ENCODE measurements at regions not wholly inside any gene's neighbourhood (a gene's known extent, or its start where the extent isn't known, plus 50 kb on each side); places are given as distances from the start of the nearest gene placed in this dataset.

- TF ChIP-seq, protein P1, sequence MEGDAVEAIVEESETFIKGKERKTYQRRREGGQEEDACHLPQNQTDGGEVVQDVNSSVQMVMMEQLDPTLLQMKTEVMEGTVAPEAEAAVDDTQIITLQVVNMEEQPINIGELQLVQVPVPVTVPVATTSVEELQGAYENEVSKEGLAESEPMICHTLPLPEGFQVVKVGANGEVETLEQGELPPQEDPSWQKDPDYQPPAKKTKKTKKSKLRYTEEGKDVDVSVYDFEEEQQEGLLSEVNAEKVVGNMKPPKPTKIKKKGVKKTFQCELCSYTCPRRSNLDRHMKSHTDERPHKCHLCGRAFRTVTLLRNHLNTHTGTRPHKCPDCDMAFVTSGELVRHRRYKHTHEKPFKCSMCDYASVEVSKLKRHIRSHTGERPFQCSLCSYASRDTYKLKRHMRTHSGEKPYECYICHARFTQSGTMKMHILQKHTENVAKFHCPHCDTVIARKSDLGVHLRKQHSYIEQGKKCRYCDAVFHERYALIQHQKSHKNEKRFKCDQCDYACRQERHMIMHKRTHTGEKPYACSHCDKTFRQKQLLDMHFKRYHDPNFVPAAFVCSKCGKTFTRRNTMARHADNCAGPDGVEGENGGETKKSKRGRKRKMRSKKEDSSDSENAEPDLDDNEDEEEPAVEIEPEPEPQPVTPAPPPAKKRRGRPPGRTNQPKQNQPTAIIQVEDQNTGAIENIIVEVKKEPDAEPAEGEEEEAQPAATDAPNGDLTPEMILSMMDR (IDR thresholded peaks at IDR 0.05; ENCODE audit: low read depth, low read length), result no peak
- no peak for TF ChIP-seq EZH2phosphoT487 (IDR thresholded peaks at IDR 0.05; ENCODE audit: low read depth)
Measured at GRCh38 chr11:104462341-104462740, 298.4 kb upstream of the PDGFD start.

DNA sequence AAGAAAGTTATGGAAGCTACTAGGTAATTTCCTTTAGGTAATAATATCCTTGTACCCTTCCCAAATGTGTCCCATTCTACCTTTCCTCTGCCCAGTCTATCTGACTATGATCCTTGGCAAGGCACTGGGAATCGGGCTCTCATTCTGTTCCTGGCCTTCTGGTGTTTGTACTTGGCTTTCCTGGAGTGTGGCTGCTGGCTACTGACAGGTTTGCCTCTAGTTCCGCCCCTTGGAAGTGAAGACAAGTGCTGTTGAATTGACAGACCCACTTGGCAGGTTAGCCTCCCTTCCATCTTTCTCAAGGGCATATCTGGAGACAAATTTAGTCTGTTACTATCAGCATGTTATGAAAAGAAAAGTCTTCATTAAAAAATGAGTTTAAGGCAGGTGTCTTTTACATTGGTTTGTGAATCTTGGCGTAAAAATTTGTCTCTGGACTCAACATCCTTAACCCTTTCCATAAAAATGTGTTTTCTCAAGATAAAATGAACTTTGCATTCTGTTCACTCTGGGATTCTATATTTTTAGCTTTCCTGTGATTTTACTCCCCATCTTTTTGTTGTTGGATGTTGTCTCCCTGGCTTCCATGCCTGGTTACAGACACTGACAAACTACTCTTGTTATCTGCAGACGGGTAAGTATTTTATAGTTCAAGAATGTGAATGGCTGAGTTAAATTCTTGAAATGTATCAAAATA lies 287.4 kb upstream of the PDGFD start:
- Histone ChIP-seq H3K27me3 (ENCODE audit: low read depth, low read length) (no peaks in the 10 kb centered on the region), H3K4me2 (ENCODE audit: low read length) (no peak overlapping the region), H4K20me1 (ENCODE audit: insufficient read depth, low read length) (no peaks in the 10 kb centered on the region), H3K36me3 (replicated peaks; ENCODE audit: low read depth, low read length) (no peaks in the 10 kb centered on the region), H3K9ac (ENCODE audit: low read length) (no peak overlapping the region), H3K4me3 (ENCODE audit: low read length) (no peak overlapping the region), H3K27ac (ENCODE audit: low read length) (no peak overlapping the region), H3K79me2 (ENCODE audit: low read length) (no peaks in the 10 kb centered on the region), H3K4me1 (ENCODE audit: low read length) (no peaks in the 10 kb centered on the region), H2AFZ (ENCODE audit: low read depth, low read length) (no peak overlapping the region), H3K9me3 (ENCODE audit: insufficient read depth, low read length) (no peaks in the 10 kb centered on the region)
- TF ChIP-seq, protein P1 (IDR thresholded peaks at IDR 0.05; ENCODE audit: low read depth, low read length), result no peak
- TF ChIP-seq EZH2phosphoT487 (IDR thresholded peaks at IDR 0.05; ENCODE audit: low read depth), result no peak

More at GRCh38 chr11:104462341-104462740, 298.4 kb upstream of the PDGFD start:
- Histone ChIP-seq H3K4me2 (ENCODE audit: low read length) (no peak overlapping the region), H3K4me3 (ENCODE audit: low read length) (no peak overlapping the region), H3K9me3 (ENCODE audit: insufficient read depth, low read length) (no peaks in the 10 kb centered on the region), H3K79me2 (ENCODE audit: low read length) (no peaks in the 10 kb centered on the region), H4K20me1 (ENCODE audit: insufficient read depth, low read length) (no peaks in the 10 kb centered on the region), H3K27ac (ENCODE audit: low read length) (no peak overlapping the region), H3K4me1 (ENCODE audit: low read length) (no peaks in the 10 kb centered on the region), H2AFZ (ENCODE audit: low read depth, low read length) (no peak overlapping the region), H3K27me3 (ENCODE audit: low read depth, low read length) (no peaks in the 10 kb centered on the region), H3K36me3 (replicated peaks; ENCODE audit: low read depth, low read length) (no peaks in the 10 kb centered on the region), H3K9ac (ENCODE audit: low read length) (no peak overlapping the region)

- Histone ChIP-seq H3K4me2 (ENCODE audit: low read length) (no peak overlapping the region), H3K4me1 (ENCODE audit: low read length) (peaks cover 5% of the 10 kb centered on the region; the same call in 1 of the 2 replicates), H3K4me3 (ENCODE audit: low read length) (no peak overlapping the region), H3K27me3 (ENCODE audit: low read depth, low read length) (no peaks in the 10 kb centered on the region), H3K36me3 (replicated peaks; ENCODE audit: low read depth, low read length) (no peaks in the 10 kb centered on the region), H4K20me1 (ENCODE audit: insufficient read depth, low read length) (no peaks in the 10 kb centered on the region), H3K9ac (ENCODE audit: low read length) (no peak overlapping the region), H2AFZ (ENCODE audit: low read depth, low read length) (no peak overlapping the region), H3K27ac (ENCODE audit: low read length) (no peak overlapping the region), H3K9me3 (ENCODE audit: insufficient read depth, low read length) (no peaks in the 10 kb centered on the region), H3K79me2 (ENCODE audit: low read length) (no peaks in the 10 kb centered on the region)
- TF ChIP-seq, protein P1 (IDR thresholded peaks at IDR 0.05; ENCODE audit: low read depth, low read length), result no peak
- TF ChIP-seq EZH2phosphoT487 (IDR thresholded peaks at IDR 0.05; ENCODE audit: low read depth), result no peak
Measured at GRCh38 chr11:104443387-104443786, 279.4 kb upstream of the PDGFD start.

GRCh38 chr11:104442321-104442720 lies 278.4 kb upstream of the PDGFD start:
- H3K79me2 ChIP-seq (ENCODE audit: low read length), result no peaks in the 10 kb centered on the region
- H3K4me1 ChIP-seq (ENCODE audit: low read length), result peaks cover 5% of the 10 kb centered on the region; the same call in 1 of the 2 replicates
- no peak overlapping the region for H3K4me3 ChIP-seq (ENCODE audit: low read length)
- TF ChIP-seq, protein P1 (IDR thresholded peaks at IDR 0.05; ENCODE audit: low read depth, low read length), result no peak
- no peak for TF ChIP-seq EZH2phosphoT487 (IDR thresholded peaks at IDR 0.05; ENCODE audit: low read depth)
- H3K27ac ChIP-seq (ENCODE audit: low read length), result no peak overlapping the region
- H3K4me2 ChIP-seq (ENCODE audit: low read length), result no peak overlapping the region
- H3K27me3 ChIP-seq (ENCODE audit: low read depth, low read length), result no peaks in the 10 kb centered on the region
- H3K9ac ChIP-seq (ENCODE audit: low read length), result no peak overlapping the region
- H2AFZ ChIP-seq (ENCODE audit: low read depth, low read length), result no peak overlapping the region
- H4K20me1 ChIP-seq (ENCODE audit: insufficient read depth, low read length), result no peaks in the 10 kb centered on the region
- H3K9me3 ChIP-seq (ENCODE audit: insufficient read depth, low read length), result no peaks in the 10 kb centered on the region
- no peaks in the 10 kb centered on the region for H3K36me3 ChIP-seq (replicated peaks; ENCODE audit: low read depth, low read length)

All from OCI-LY3 (cell line).